M059J (cell line): ENCODE measurements at regions not wholly inside any gene's neighbourhood (a gene's known extent, or its start where the extent isn't known, plus 50 kb on each side); places are given as distances from the start of the nearest gene placed in this dataset.
"Not testable (repeated sequence)": the region's sequence is repeated elsewhere in the genome, so short reads cannot be mapped to it uniquely, and the experiment has no call there.

Experiments used
- DNase-seq: peaks from one replicate; pipeline ENCODE4 v3.0.0-alpha.2; 2012; ENCODE audit warnings: low read depth

DNA sequence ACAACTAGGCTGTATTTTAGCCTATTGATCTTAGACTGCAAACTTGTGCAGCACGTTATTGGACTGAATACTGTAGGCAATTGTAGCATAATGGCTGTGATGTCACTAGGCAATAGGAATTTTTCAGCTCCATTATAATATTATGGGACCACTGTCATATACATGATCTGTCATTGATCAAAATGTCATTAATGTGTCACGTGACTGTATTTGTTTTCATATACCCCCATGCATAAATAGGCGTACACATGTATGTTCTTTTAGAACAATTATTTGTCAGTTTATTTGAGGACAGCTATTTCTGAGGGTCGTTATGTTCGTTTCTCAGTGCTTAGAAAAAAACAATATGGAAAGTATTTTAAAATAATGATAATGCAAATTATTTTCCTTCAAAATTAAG is 111.9 kb upstream of the CDH2 start:
- DNase-seq = no peak

- no peak for DNase-seq
Observed at GRCh38 chr18:28287146-28287545, 110.2 kb upstream of the CDH2 start.

- peak; percentile 77 for DNase-seq
Observed at GRCh38 chr18:28284132-28284531, 107.2 kb upstream of the CDH2 start.

- DNase-seq = peak; percentile 42
Observed at GRCh38 chr18:28281400-28281799, 104.5 kb upstream of the CDH2 start.

- DNase-seq = peak; percentile 46
Observed at GRCh38 chr18:28269750-28270149, 92.8 kb upstream of the CDH2 start.

GRCh38 chr18:28267878-28268625 is 91.1 kb upstream of the CDH2 start:
- DNase-seq = peak; percentile 80

- peak; percentile 4 for DNase-seq
Observed at GRCh38 chr18:28267276-28267675, 90.3 kb upstream of the CDH2 start.

- DNase-seq = no peak
Observed at GRCh38 chr18:28256166-28256565, 79.2 kb upstream of the CDH2 start.

DNA sequence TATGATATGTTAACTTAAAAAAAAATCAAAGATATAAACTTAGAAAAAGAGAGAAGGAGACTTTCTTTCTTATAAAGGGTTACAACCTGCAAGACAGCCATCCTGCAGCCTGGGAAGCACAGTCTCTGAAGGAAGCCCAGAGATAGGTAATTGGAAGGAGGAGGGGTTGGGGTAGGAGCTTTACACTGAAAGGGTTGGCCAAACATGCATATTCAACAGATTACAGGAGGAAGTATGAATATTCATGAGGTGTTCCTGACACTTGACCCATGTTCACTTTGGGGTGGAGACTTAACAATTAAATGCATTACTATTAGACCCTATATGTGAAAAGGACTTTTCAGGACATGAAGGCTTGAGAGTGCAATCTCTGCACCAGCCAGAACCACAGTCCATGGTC is 71.7 kb upstream of the CDH2 start:
- DNase-seq = no peak

DNA sequence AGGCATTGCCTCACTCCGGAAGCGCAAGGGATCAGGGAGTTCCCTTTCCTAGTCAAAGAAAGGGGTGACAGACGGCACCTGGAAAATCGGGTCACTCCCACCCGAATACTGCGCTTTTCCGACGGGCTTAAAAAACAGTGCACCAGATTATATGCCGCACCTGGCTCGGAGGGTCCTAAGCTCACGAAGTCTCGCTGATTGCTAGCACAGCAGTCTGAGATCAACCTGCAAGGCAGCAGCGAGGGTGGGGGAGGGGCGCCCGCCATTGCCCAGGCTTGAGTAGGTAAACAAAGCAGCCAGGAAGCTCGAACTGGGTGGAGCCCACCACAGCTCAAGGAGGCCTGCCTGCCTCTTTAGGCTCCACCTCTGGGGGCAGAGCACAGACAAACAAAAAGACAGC is 63.7 kb upstream of the CDH2 start:
- DNase-seq = not testable (repeated sequence)

- no peak for DNase-seq
Observed at GRCh38 chr18:28236487-28236886, 59.6 kb upstream of the CDH2 start.
